ENCODE measurements at regions not wholly inside any gene's neighbourhood (a gene's known extent, or its start where the extent isn't known, plus 50 kb on each side); places are given as distances from the start of the nearest gene placed in this dataset.
"Not testable (repeated sequence)": the region's sequence is repeated elsewhere in the genome, so short reads cannot be mapped to it uniquely, and the experiment has no call there.

- ChIA-PET CTCF (no interaction called here), POLR2A (ENCODE audit: low non-redundant PET) (no interaction called here)
- no peak for DNase-seq (ENCODE audit: low spot score)
- TF ChIP-seq, protein P1, sequence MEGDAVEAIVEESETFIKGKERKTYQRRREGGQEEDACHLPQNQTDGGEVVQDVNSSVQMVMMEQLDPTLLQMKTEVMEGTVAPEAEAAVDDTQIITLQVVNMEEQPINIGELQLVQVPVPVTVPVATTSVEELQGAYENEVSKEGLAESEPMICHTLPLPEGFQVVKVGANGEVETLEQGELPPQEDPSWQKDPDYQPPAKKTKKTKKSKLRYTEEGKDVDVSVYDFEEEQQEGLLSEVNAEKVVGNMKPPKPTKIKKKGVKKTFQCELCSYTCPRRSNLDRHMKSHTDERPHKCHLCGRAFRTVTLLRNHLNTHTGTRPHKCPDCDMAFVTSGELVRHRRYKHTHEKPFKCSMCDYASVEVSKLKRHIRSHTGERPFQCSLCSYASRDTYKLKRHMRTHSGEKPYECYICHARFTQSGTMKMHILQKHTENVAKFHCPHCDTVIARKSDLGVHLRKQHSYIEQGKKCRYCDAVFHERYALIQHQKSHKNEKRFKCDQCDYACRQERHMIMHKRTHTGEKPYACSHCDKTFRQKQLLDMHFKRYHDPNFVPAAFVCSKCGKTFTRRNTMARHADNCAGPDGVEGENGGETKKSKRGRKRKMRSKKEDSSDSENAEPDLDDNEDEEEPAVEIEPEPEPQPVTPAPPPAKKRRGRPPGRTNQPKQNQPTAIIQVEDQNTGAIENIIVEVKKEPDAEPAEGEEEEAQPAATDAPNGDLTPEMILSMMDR (conservative IDR thresholded peaks at IDR 0.05; ENCODE audit: low read depth): no peak
- no peak overlapping the region for H3K27ac ChIP-seq
These were observed 1030.0 kb upstream of the PRR20A start for GRCh38 chr13:56110751-56111150.

GRCh38 chr13:56134524-56134923, 1006.2 kb upstream of the PRR20A start:
- TF ChIP-seq, protein P1 (conservative IDR thresholded peaks at IDR 0.05; ENCODE audit: low read depth): no peak
- ChIA-PET POLR2A (ENCODE audit: low non-redundant PET) (no interaction called here), CTCF (no interaction called here)
- no peak overlapping the region for H3K27ac ChIP-seq
- no peak for DNase-seq (ENCODE audit: low spot score)

GRCh38 chr13:56166864-56167263, 973.9 kb upstream of the PRR20A start:
- ChIA-PET POLR2A (ENCODE audit: low non-redundant PET) (no interaction called here), CTCF (no interaction called here)
- no peak overlapping the region for H3K27ac ChIP-seq
- DNase-seq (ENCODE audit: low spot score): no peak
- TF ChIP-seq, protein P1 (conservative IDR thresholded peaks at IDR 0.05; ENCODE audit: low read depth): no peak

DNA sequence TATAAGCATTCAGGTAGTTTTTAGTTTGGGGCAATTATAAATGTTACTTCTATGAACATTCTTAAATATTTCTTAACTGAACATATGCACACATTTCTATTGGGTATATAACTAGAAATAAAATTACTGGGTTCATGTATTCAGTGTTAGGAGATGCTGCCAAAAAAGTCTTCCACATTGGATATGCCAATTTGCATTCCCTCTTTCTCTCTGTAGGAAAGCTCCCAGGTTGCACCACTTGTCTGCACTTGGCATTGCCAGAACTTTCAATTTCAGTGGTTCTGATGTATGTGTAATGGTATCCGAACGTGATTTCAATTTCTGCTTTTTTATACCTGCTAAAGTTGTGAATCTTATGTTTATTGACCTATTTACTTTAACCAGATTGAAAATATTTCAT, 972.1 kb upstream of the PRR20A start:
- POLR2A ChIA-PET (ENCODE audit: low non-redundant PET): no interaction called here
- TF ChIP-seq, protein P1 (conservative IDR thresholded peaks at IDR 0.05; ENCODE audit: low read depth): no peak

DNA sequence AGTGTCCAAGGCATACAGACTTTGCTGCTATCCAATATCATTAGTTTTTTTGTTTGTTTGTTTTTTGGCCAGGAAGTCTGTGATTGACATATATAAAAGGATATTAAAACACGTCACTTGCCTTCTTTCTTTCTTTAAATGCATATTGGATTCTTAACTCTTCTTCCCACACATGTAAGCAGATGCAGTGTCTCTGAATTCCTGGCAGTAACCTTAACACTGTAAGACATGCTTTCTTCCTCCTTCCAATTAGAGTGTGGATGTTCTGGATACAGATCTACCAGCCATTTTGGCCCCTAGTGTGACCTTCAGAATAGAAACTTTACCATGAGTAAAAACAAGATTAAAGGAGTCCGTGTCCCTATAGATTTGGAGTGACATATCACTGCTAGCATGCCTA, 967.4 kb upstream of the PRR20A start:
- no peak overlapping the region for H3K27ac ChIP-seq
- TF ChIP-seq, protein P1 (conservative IDR thresholded peaks at IDR 0.05; ENCODE audit: low read depth): no peak
- ChIA-PET POLR2A (ENCODE audit: low non-redundant PET) (no interaction called here), CTCF (no interaction called here)
- DNase-seq (ENCODE audit: low spot score): no peak

More for the DNA sequence above, 972.1 kb upstream of the PRR20A start:
- no peak for DNase-seq (ENCODE audit: low spot score)
- CTCF ChIA-PET: no interaction called here
- H3K27ac ChIP-seq: no peak overlapping the region

DNA sequence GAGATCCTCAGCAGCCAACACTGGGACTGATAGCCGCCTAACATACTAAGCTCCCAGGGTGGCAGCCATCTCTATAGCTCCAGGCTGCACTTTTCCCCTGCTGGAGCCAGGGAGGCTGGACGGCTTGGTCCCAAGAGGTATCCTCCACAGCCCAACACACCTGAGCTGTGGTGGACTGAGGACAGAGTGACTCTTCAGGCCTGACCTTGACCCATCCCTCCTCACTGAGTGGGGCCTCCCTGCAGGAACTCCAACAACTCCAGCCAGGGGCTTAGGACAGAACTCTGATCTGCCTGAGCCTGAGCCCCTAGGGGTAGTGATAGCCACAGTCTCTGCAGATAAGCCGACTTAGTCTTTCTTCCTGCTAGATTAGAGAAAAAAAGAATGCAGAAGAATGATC, 958.1 kb upstream of the PRR20A start:
- no peak for DNase-seq (ENCODE audit: low spot score)
- CTCF ChIA-PET: no interaction called here
- TF ChIP-seq, protein P1 (conservative IDR thresholded peaks at IDR 0.05; ENCODE audit: low read depth): no peak
- H3K27ac ChIP-seq: no peak overlapping the region
- POLR2A ChIA-PET (ENCODE audit: low non-redundant PET): no interaction called here

DNA sequence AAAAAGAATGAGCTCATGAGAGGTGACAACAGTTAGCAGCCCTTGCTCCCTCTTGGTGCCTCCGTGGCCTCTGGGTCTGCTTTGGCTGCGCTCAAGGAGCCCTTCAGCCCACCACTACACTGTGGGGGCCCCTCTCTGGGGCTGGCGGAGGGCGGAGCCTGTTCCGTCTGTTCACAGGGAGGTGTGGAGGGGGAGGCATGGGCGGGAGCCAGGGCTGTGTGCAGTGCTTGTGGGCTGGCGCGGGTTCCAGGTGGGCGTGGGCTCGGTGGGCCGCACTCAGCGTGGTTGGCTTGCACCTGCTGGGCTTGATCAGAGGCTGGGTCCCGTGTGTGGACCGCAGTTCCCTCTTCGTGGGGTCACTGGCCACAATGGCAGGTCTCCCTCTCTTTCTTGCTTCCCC, 953.4 kb upstream of the PRR20A start:
- no peak overlapping the region for H3K27ac ChIP-seq
- CTCF ChIA-PET: interaction anchor here (0.6 kb wide), 1 partner anchor 36 kb away, joined by 3 read pairs; no protein-coding TSS in a partner anchor
- TF ChIP-seq, protein P1 (conservative IDR thresholded peaks at IDR 0.05; ENCODE audit: low read depth): no peak
- DNase-seq (ENCODE audit: low spot score): no peak
- POLR2A ChIA-PET (ENCODE audit: low non-redundant PET): no interaction called here

GRCh38 chr13:56188582-56188981, 952.1 kb upstream of the PRR20A start:
- H3K27ac ChIP-seq; POLR2A ChIA-PET (ENCODE audit: low non-redundant PET); DNase-seq (ENCODE audit: low spot score); CTCF ChIA-PET: not testable (repeated sequence)

Measured in RWPE1 (cell line).